ENCODE measurements at regions not wholly inside any gene's neighbourhood (a gene's known extent, or its start where the extent isn't known, plus 50 kb on each side); places are given as distances from the start of the nearest gene placed in this dataset.
A peak's percentile ranks its signal among the peaks of the same experiment; 100 is the strongest.
"Not testable (repeated sequence)": the region's sequence is repeated elsewhere in the genome, so short reads cannot be mapped to it uniquely, and the experiment has no call there.

GRCh38 chr20:22966787-22967464 is 68.2 kb upstream of the SSTR4 start:
- no peak for DNase-seq

- DNase-seq: not testable (repeated sequence)
Measured at GRCh38 chr20:22967706-22968105, 67.4 kb upstream of the SSTR4 start.

- not testable (repeated sequence) for DNase-seq
Measured at GRCh38 chr20:22969031-22969430, 66.1 kb upstream of the SSTR4 start.

DNA sequence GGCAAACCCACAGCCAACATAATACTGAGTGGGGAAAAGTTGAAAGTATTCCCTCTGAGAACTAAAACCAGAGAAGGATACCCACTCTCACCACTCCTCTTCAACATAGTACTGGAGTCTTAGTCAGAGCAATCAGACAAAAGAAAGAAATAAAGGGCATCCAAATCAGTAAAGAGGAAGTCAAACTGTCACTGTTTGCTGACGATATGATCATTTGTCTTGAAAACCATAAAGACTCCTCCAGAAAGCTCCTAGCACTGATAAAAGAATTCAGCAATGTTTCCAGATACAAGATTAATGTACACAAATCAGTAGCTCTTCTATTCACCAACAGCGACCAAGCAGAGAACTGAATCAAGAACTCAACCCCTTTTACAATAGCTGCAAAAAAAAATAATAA is 64.0 kb upstream of the SSTR4 start:
- not testable (repeated sequence) for DNase-seq

DNA sequence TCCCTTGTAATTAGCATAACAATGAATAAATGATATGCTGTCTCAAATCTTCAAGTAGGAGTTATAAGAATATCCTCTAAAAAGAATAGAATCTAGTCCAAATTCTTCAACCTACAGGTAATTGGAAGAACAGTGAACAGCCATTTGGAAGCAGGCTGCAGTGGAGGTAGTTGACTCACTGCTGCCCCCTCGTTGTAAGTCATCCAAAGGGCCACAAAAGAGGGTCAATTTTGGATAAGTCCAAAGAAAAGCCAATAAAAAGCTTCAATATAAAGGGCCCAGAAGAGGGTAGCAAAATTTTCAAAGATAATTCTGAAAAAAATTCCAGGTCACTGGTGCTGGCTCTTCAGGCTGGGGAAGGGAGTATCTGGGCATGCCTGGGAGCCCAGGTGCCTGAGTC is 60.8 kb upstream of the SSTR4 start:
- DNase-seq: no peak

DNA sequence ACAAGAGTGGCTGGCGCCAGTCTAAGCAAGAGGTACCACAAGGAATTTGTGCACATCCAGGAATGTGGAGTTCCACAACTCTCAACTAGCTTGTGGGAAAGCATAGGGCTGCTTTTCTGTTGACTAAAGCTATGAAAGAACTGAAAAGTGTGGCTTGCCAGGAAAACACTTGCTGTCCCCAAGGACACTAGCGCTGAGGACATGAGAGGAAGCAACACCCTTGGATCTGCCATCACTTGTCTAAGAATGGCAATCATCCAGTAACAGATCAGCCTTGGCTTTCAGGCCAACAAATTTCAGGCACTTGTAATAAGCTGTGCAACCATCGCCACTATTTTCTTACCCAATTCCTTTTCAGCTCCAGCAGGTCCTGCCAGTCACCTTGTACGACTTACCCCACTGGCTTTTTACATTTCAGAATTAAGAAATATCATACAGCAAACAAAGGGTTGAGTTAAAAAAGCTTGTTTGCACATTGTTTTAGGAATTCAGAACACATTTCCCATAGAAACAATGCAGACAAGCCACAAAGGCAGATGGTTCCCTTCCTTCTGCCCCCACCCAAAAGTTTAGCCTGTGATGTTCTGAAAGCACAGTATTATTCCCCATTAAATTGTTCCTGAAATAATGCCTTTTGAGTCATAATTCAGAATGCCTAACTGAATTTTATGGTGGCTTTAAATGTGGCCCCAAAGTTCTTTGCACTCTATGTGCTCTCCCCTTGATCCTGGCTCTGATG is 57.9 kb upstream of the SSTR4 start:
- DNase-seq: peak; percentile 50

DNA sequence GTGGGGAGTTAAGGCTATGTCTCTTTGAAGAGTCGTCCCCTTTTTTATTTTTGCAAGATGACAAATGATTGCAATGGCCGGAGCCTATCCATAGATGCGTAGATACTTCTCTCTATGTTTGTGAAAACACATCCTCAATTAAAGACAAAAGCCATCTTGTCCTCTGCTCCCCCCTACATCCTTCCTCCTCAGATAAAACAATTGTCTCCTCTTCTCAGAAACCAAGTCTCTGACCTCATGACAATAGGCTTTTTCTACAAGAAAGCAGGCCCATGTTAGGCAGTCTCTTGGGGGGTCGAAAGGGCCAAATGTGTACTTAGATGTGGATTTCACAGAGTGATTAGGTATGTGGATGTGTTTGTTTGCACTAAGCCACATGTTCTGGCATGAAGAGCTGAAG is 51.1 kb upstream of the SSTR4 start:
- DNase-seq: no peak

GRCh38 chr20:22984606-22985005 is 50.5 kb upstream of the SSTR4 start:
- no peak for DNase-seq

DNA sequence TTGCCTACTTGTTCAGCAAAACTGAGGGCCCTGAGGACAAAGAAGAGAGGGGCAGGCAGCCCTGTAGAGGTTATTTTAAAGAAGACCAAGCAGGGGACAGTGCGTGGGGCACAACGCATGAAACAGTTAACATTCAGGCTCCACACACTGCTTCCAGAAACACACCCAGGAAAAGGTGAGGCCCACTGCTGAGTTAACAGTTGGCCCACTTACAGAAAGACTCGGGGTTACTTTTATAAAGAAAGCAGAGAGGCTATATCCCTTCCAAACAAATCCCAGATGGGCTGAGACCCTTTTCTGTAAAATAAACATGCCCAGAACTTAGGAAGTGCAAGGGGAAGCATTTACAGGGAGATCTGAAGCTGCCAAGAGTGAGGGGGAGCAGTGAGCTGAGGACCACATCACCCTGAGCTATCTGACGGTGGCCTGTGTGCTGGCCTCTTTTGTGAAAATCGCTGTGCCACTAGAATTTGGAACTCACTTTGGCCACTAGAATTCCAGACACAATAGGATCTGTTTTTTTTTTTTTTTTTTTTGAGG is 49.8 kb upstream of the SSTR4 start:
- DNase-seq: no peak

Data from right forelimb (tissue), 1 donor.